K562 (cell line): ENCODE measurements at regions not wholly inside any gene's neighbourhood (a gene's known extent, or its start where the extent isn't known, plus 50 kb on each side); places are given as distances from the start of the nearest gene placed in this dataset.

ENCODE experiments used
- ATAC-seq: fragments of 200-7000 bp; cut with Tn5 transposase; 3 replicates; pipeline ENCODE4 v1.9.1; 2020; ENCODE audit warnings: moderate library complexity
- BruUV-seq: library from RNA; stranded (reverse); fragments of 400-500 nt; replicated peaks from 2 replicates; lab custom pipeline; 2021; lab: Mats Ljungman, UMichigan
- CTCF ChIA-PET: fragments of 300-600 bp; formaldehyde crosslinking; extraction: SDS; loops from one replicate; lab custom pipeline; 2021; ENCODE audit warnings: low intra/inter-chr PET ratio; lab: Yijun Ruan, JAX
- POLR2A ChIA-PET: fragments of 300-600, 350-650 bp; sonication (Branson Sonifier 250); formaldehyde crosslinking; extraction: SDS; loops from one replicate; lab custom pipeline; 2021; ENCODE audit warnings: antibody characterized with exemption, inconsistent platforms; lab: Yijun Ruan, JAX
- DNase-seq, 4 experiments: peaks; one replicate each; pipeline versions ENCODE4 v3.0.0 to v3.0.0-alpha.2; 2011 to 2018; ENCODE audit warnings: low spot score in 3 of 4, mixed read lengths in 3 of 4; ENCODE audit errors: extremely low read depth in 1 of 4
- FAIRE-seq: peaks from 2 replicates; lab custom pipeline; 2011; peaks lifted over from hg19 to GRCh38; lab: Jason Lieb, UNC
- H2AFZ ChIP-seq: 2 replicates; pipeline ENCODE4 v1.6.0; 2011; ENCODE audit warnings: low read depth, low read length, control low read depth, inconsistent platforms
- H3K27ac ChIP-seq: fragments of 200-600 bp; 3 replicates; pipeline ENCODE4 v1.8.0; 2011; ENCODE audit warnings: low read depth, mild to moderate bottlenecking, control low read depth, inconsistent platforms, low read length, moderate library complexity, mixed read lengths; ENCODE audit errors: extremely low read depth
- H3K27me3 ChIP-seq, 2 experiments: fragments of 300-600 bp in 1 of 2; 2 replicates in 1 of 2; 3 replicates in 1 of 2; pipeline versions ENCODE4 v1.6.0 to v1.8.0; 2011; ENCODE audit warnings: inconsistent platforms in 2 of 2, low read length in 2 of 2, mild to moderate bottlenecking in 1 of 2, mixed read lengths in 1 of 2, moderate library complexity in 1 of 2; ENCODE audit not compliant: control insufficient read depth in 2 of 2, insufficient read depth in 2 of 2
- H3K36me3 ChIP-seq: fragments of 300-600 bp; 3 replicates; pipeline ENCODE4 v1.8.0; 2011; ENCODE audit warnings: mild to moderate bottlenecking, low read length, inconsistent platforms; ENCODE audit not compliant: control insufficient read depth, insufficient read depth
- H3K4me1 ChIP-seq, 2 experiments: fragments of 200-600 bp in 1 of 2; replicated peaks in 1 of 2; 2 replicates in 1 of 2; 3 replicates in 1 of 2; pipeline versions ENCODE4 v1.5.1 to v1.8.0; 2011; ENCODE audit warnings: inconsistent platforms in 2 of 2, low read length in 2 of 2, mild to moderate bottlenecking in 1 of 2, mixed read lengths in 1 of 2, moderate library complexity in 1 of 2; ENCODE audit not compliant: control insufficient read depth in 2 of 2, insufficient read depth in 2 of 2
- H3K4me2 ChIP-seq: 2 replicates; pipeline ENCODE4 v1.6.1; 2011; ENCODE audit warnings: low read length, control low read depth, inconsistent platforms, mixed read lengths; ENCODE audit not compliant: insufficient read depth
- H3K4me3 ChIP-seq: fragments of 200-600 bp; sonication (generic), shearing (Covaris generic); 2 replicates; pipeline ENCODE4 v1.5.1; 2016; ENCODE audit warnings: control low read depth, inconsistent platforms
- H3K79me2 ChIP-seq: fragments of 200-600 bp; 3 replicates; pipeline ENCODE4 v1.8.0; 2011; ENCODE audit warnings: low read length, inconsistent platforms; ENCODE audit not compliant: control insufficient read depth, insufficient read depth
- H3K9ac ChIP-seq, 2 experiments: 2 replicates each; pipeline versions ENCODE4 v1.6.0 to v1.6.1; 2011; ENCODE audit warnings: low read depth in 2 of 2, low read length in 2 of 2, control low read depth in 1 of 2, inconsistent platforms in 1 of 2, mild to moderate bottlenecking in 1 of 2, mixed read lengths in 1 of 2; ENCODE audit not compliant: insufficient read depth in 1 of 2
- H3K9me1 ChIP-seq: one replicate; pipeline ENCODE4 v1.6.0; 2011; ENCODE audit warnings: inconsistent platforms, mild to moderate bottlenecking, low read length, moderate library complexity; ENCODE audit not compliant: control insufficient read depth, insufficient read depth
- H3K9me3 ChIP-seq: replicated peaks from 2 replicates; pipeline ENCODE4 v1.5.1; 2011; ENCODE audit warnings: low read depth, low read length, inconsistent platforms; ENCODE audit not compliant: control insufficient read depth, insufficient read depth
- H4K20me1 ChIP-seq: replicated peaks from 2 replicates; pipeline ENCODE4 v1.6.1; 2011; ENCODE audit warnings: low read length, inconsistent platforms, mixed read lengths; ENCODE audit not compliant: control insufficient read depth, insufficient read depth
- ESRRA ChIP-seq: fragments of 450-650 bp; IDR thresholded peaks from 2 replicates; pipeline ENCODE4 v1.6.1; 2014; ENCODE audit warnings: low read depth, mild to moderate bottlenecking, moderate library complexity, borderline replicate concordance
- GTF2A2 ChIP-seq: IDR thresholded peaks from 2 replicates; pipeline ENCODE4 v1.6.1; 2016; ENCODE audit warnings: mild to moderate bottlenecking, missing genetic modification characterization, missing compliant biosample characterization
- HDAC3 ChIP-seq: fragments of 450-650 bp; IDR thresholded peaks from 2 replicates; pipeline ENCODE4 v1.6.1; 2018; ENCODE audit warnings: borderline replicate concordance, mild to moderate bottlenecking, moderate library complexity; ENCODE audit not compliant: partially characterized antibody
- HMGN3 ChIP-seq: IDR thresholded peaks from 2 replicates; pipeline ENCODE4 v1.6.1; 2011; ENCODE audit warnings: borderline replicate concordance, low read depth, mild to moderate bottlenecking, mixed read lengths, low read length; ENCODE audit not compliant: insufficient read length; ENCODE audit errors: extremely low read depth
- MAFG ChIP-seq: fragments of 450-650 bp; conservative IDR thresholded peaks from 2 replicates; pipeline ENCODE4 v1.6.1; 2016; ENCODE audit warnings: missing genetic modification characterization, missing compliant biosample characterization
- MAFK ChIP-seq: IDR thresholded peaks from 2 replicates; pipeline ENCODE4 v1.6.1; 2011; ENCODE audit warnings: low read length, improper control_type of control experiment
- MIER1 ChIP-seq: fragments of 450-650 bp; IDR thresholded peaks from 2 replicates; pipeline ENCODE4 v1.6.1; 2016; ENCODE audit warnings: antibody characterized with exemption, mild to moderate bottlenecking, low read depth
- RCOR1 ChIP-seq, 2 experiments: IDR thresholded peaks; 2 replicates each; pipeline ENCODE4 v1.6.1; 2012; ENCODE audit warnings: low read depth in 2 of 2, low read length in 2 of 2, borderline replicate concordance in 1 of 2, improper control_type of control experiment in 1 of 2
- STAG1 ChIP-seq: sonication (generic); formaldehyde crosslinking; IDR thresholded peaks from 2 replicates; pipeline ENCODE4 v1.5.0; 2020; ENCODE audit warnings: missing genetic modification reagents, borderline replicate concordance
- ZNF696 ChIP-seq: fragments of 250-450 bp; sonication (Bioruptor Pico); conservative IDR thresholded peaks from 2 replicates; pipeline ENCODE4 v1.4.0; 2020; ENCODE audit warnings: mild to moderate bottlenecking, moderate library complexity
- WGBS: fragments of 100-300 bp; shearing (Covaris generic); methylation state at CpG from one replicate; pipeline ENCODE4 v1.1.6; 2016; ENCODE audit warnings: low coverage, mixed read lengths; ENCODE audit not compliant: insufficient coverage; ENCODE audit errors: missing lambda C conversion rate; 5-methylcytosine and 5-hydroxymethylcytosine counted together
- in situ Hi-C: fragments of 300-500 bp; cut with MboI; formaldehyde crosslinking; loops from 4 replicates; pipeline ENCODE4 v1.15.0; 2018; ENCODE audit warnings: inconsistent platforms, mixed read lengths
- intact Hi-C: fragments of 100-400 bp; cut with micrococcal nuclease; formaldehyde crosslinking; loops from 2 replicates; pipeline ENCODE4 v1.14.2; 2022
- TF ChIP-seq, protein P1 (sequence below): sonication (generic); formaldehyde crosslinking; IDR thresholded peaks from 2 replicates; pipeline ENCODE4 v1.8.0; 2022; ENCODE audit warnings: mild to moderate bottlenecking, missing genetic modification reagents

DNA sequence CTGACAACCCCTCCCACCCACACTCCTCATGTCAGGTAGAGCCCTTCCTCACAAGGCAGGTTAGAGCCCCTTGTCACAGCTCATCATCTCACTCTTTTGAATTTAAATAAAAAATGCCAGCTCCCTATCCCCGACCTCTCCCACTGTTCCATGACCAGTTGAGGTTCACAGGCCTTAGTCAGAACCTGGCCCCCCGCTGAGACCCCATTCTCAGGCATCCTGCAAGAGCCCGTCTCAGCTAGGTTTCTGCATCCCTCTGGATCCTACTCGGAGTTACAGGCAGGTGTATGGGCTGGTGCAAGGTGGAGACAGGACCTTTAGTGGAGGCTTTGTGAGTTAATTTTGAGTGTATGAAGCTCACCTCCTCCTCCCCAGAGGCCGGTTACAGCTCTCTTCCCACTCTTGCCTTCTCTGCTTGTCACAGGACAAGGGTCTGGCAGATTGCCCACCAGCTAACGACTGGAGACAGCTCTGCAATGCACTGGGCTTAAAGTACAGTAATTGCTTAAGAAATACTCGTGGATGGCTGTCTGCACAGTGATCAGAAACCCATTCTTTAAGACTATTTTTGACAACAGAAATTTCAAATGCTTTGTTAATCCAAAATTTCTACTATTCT lies 394.9 kb upstream of the DPP6 start:
- peaks cover 4 to 8% of the 10 kb centered on the region in 2 experiments; a peak in 3 of 5 replicates for H3K27me3 ChIP-seq
- H3K9me1 ChIP-seq = no peaks in the 10 kb centered on the region
- H3K4me3 ChIP-seq = no peak overlapping the region
- DNase-seq = no peak
- H3K9me3 ChIP-seq = no peaks in the 10 kb centered on the region
- WGBS = 0% methylated on average over 7 of the region's 7 CpGs
- no peak overlapping the region for H3K9ac ChIP-seq
- ChIA-PET CTCF (no interaction called here), POLR2A (interaction anchor here (0.6 kb wide), 1 partner anchor 62 kb away, joined by 3 read pairs; no protein-coding TSS in a partner anchor)
- H2AFZ ChIP-seq = no peak overlapping the region
- H3K4me1 ChIP-seq = no peaks in the 10 kb centered on the region
- ATAC-seq = no peak
- no TSS peak for BruUV-seq
- in situ Hi-C loops (no loop called here), intact Hi-C loops (no loop called here)
- H4K20me1 ChIP-seq = no peaks in the 10 kb centered on the region
- H3K36me3 ChIP-seq = no peaks in the 10 kb centered on the region
- no peak for FAIRE-seq
- H3K79me2 ChIP-seq = no peaks in the 10 kb centered on the region
- H3K4me2 ChIP-seq = no peak overlapping the region
- TF ChIP-seq ZNF696 (no peak), HMGN3 (no peak), HDAC3 (no peak), MAFG (tag) (no peak), MIER1 (no peak), ESRRA (no peak), MAFK (no peak), RCOR1 (IDR thresholded peaks at IDR 0.05; ENCODE audit: borderline replicate concordance in 1 of 2, low read depth in 2 of 2, low read length in 2 of 2) (no peak), GTF2A2 (tag) (no peak), STAG1 (no peak)
- TF ChIP-seq, protein P1, sequence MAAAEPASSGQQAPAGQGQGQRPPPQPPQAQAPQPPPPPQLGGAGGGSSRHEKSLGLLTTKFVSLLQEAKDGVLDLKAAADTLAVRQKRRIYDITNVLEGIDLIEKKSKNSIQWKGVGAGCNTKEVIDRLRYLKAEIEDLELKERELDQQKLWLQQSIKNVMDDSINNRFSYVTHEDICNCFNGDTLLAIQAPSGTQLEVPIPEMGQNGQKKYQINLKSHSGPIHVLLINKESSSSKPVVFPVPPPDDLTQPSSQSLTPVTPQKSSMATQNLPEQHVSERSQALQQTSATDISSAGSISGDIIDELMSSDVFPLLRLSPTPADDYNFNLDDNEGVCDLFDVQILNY = no peak
- H3K27ac ChIP-seq = no peak overlapping the region
